ENCODE measurements at regions not wholly inside any gene's neighbourhood (a gene's known extent, or its start where the extent isn't known, plus 50 kb on each side); places are given as distances from the start of the nearest gene placed in this dataset.

- Histone ChIP-seq H3K4me1 (peaks cover 0 to 6% (median 0%) of the 10 kb centered on the region in 4 donors), H3K36me3 (no peaks in the 10 kb centered on the region), H3K4me3 (no peak overlapping the region), H3K27me3 (no peaks in the 10 kb centered on the region), H3K27ac (no peak overlapping the region), H3K9me3 (no peaks in the 10 kb centered on the region)
- WGBS, 2 donors = 55 to 66% methylated on average over 4 of the region's 4 CpGs
- DNase-seq (ENCODE audit: low spot score in 2 of 2) = no peak
- TF ChIP-seq EP300 (IDR thresholded peaks at IDR 0.05) = peak in 1 of 2 donors; percentile 8
- TF ChIP-seq POLR2A (IDR thresholded peaks at IDR 0.05) = no peak
Observed at GRCh38 chr15:94023531-94023930, 207.8 kb upstream of the MCTP2 start.

- Histone ChIP-seq H3K27me3 (no peaks in the 10 kb centered on the region), H3K36me3 (no peaks in the 10 kb centered on the region), H3K9me3 (no peaks in the 10 kb centered on the region), H3K4me1 (peaks cover 0 to 6% (median 0%) of the 10 kb centered on the region in 4 donors), H3K27ac (no peak overlapping the region), H3K4me3 (no peak overlapping the region)
- TF ChIP-seq CTCF (IDR thresholded peaks at IDR 0.05) (no peak), POLR2A (IDR thresholded peaks at IDR 0.05) (no peak), EP300 (IDR thresholded peaks at IDR 0.05) (no peak)
- 62 to 71% methylated on average over 5 of the region's 5 CpGs for WGBS, 2 donors
- no peak for DNase-seq (ENCODE audit: low spot score in 2 of 2)
Observed at GRCh38 chr15:94021621-94022320, 209.6 kb upstream of the MCTP2 start.

- DNase-seq (ENCODE audit: low spot score in 2 of 2) = no peak
- WGBS, 2 donors = 91 to 95% methylated on average over 11 of the region's 11 CpGs
- TF ChIP-seq EP300 (IDR thresholded peaks at IDR 0.05) (no peak), CTCF (IDR thresholded peaks at IDR 0.05) (no peak), POLR2A (IDR thresholded peaks at IDR 0.05) (no peak)
- no peaks in the 10 kb centered on the region for H3K36me3 ChIP-seq
- H3K27ac ChIP-seq = no peak overlapping the region
- H3K9me3 ChIP-seq = no peaks in the 10 kb centered on the region
- H3K4me3 ChIP-seq = no peak overlapping the region
- no peaks in the 10 kb centered on the region for H3K27me3 ChIP-seq
- H3K4me1 ChIP-seq = peaks cover 0 to 6% (median 0%) of the 10 kb centered on the region in 4 donors
Observed at GRCh38 chr15:94019062-94019461, 212.3 kb upstream of the MCTP2 start.

GRCh38 chr15:94015324-94015723 is 216.0 kb upstream of the MCTP2 start:
- H3K4me3 ChIP-seq = no peak overlapping the region
- H3K27me3 ChIP-seq = no peaks in the 10 kb centered on the region
- H3K9me3 ChIP-seq = no peaks in the 10 kb centered on the region
- 86 to 91% methylated on average over 5 of the region's 5 CpGs for WGBS, 2 donors
- DNase-seq (ENCODE audit: low spot score in 2 of 2) = no peak
- no peaks in the 10 kb centered on the region for H3K4me1 ChIP-seq
- TF ChIP-seq CTCF (IDR thresholded peaks at IDR 0.05) = no peak
- TF ChIP-seq POLR2A (IDR thresholded peaks at IDR 0.05) = no peak
- TF ChIP-seq EP300 (IDR thresholded peaks at IDR 0.05) = no peak
- H3K27ac ChIP-seq = no peak overlapping the region
- no peaks in the 10 kb centered on the region for H3K36me3 ChIP-seq

- H3K4me1 ChIP-seq = peaks cover 0 to 3% (median 0%) of the 10 kb centered on the region in 4 donors
- H3K9me3 ChIP-seq = no peaks in the 10 kb centered on the region
- H3K36me3 ChIP-seq = no peaks in the 10 kb centered on the region
- peak in 1 of 2 donors; percentile 31 for DNase-seq (ENCODE audit: low spot score in 2 of 2)
- no peaks in the 10 kb centered on the region for H3K27me3 ChIP-seq
- 74 to 78% methylated on average over 9 of the region's 9 CpGs for WGBS, 2 donors
- no peak for TF ChIP-seq CTCF (IDR thresholded peaks at IDR 0.05)
- no peak for TF ChIP-seq POLR2A (IDR thresholded peaks at IDR 0.05)
- peak in 1 of 2 donors; percentile 21 for TF ChIP-seq EP300 (IDR thresholded peaks at IDR 0.05)
- peak overlapping the region in 1 of 4 donors; percentile 39 for H3K27ac ChIP-seq
- H3K4me3 ChIP-seq = no peak overlapping the region
Observed at GRCh38 chr15:94008104-94009074, 223.0 kb upstream of the MCTP2 start.

All from tibial nerve (tissue), 4 donors.